GM12892 (cell line): ENCODE measurements at regions not wholly inside any gene's neighbourhood (a gene's known extent, or its start where the extent isn't known, plus 50 kb on each side); places are given as distances from the start of the nearest gene placed in this dataset.

Source experiments
- POLR2A ChIP-seq: IDR thresholded peaks from 2 replicates; pipeline ENCODE4 v1.6.1; 2011; ENCODE audit warnings: low read depth, low read length, control low read depth
- TAF1 ChIP-seq: IDR thresholded peaks from 2 replicates; pipeline ENCODE4 v1.6.1; 2011; ENCODE audit warnings: low read depth, mild to moderate bottlenecking, control low read depth, low read length, borderline replicate concordance

DNA sequence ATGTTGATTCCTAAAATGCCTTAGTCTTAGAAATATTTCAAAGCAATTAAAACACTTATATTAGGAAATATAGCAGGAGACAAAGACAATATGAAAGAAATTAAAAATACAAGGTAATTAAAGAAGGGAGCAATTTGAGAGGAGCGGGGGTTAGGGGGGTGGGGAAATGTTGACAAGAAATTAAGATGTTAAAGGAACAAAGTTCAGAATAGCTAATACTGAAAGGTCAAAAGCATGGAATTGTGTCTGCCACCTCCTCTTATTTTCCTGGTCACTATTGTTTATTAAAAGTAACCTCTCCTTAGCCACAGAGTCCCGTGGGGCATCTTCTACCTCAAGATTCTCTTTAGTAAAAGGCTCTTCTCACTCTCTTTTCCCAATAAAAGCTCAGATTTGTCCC, 244.1 kb downstream of the MREG start:
- TF ChIP-seq TAF1 (no peak), POLR2A (no peak)
